ENCODE measurements at regions not wholly inside any gene's neighbourhood (a gene's known extent, or its start where the extent isn't known, plus 50 kb on each side); places are given as distances from the start of the nearest gene placed in this dataset.

DNA sequence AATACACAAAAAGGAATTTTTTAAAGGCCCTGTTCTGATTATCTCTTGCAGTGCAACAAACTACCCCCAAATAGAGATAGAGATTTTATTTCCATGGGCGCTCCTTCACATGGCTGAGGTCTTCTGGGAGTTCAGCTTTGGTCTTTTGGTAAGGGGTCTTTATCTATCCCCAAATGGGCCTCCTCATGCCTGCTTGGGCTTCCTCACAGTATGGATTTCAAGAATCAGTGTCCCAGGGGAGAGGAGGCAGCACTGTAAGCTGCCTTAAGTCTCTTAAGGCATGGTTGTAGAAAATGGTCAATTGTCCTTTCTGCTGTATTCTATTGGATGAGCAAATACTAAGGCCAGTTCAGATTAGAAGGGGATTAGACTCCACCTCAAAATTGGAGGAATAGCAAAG is 966.2 kb downstream of the TYW1 start:
- TF ChIP-seq, protein P1, sequence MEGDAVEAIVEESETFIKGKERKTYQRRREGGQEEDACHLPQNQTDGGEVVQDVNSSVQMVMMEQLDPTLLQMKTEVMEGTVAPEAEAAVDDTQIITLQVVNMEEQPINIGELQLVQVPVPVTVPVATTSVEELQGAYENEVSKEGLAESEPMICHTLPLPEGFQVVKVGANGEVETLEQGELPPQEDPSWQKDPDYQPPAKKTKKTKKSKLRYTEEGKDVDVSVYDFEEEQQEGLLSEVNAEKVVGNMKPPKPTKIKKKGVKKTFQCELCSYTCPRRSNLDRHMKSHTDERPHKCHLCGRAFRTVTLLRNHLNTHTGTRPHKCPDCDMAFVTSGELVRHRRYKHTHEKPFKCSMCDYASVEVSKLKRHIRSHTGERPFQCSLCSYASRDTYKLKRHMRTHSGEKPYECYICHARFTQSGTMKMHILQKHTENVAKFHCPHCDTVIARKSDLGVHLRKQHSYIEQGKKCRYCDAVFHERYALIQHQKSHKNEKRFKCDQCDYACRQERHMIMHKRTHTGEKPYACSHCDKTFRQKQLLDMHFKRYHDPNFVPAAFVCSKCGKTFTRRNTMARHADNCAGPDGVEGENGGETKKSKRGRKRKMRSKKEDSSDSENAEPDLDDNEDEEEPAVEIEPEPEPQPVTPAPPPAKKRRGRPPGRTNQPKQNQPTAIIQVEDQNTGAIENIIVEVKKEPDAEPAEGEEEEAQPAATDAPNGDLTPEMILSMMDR (IDR thresholded peaks at IDR 0.05): no peak
- TF ChIP-seq POLR2A (IDR thresholded peaks at IDR 0.05) (no peak), POLR2AphosphoS5 (IDR thresholded peaks at IDR 0.05) (no peak)
